Mucosa of descending colon (tissue), 3 donors: ENCODE measurements at regions not wholly inside any gene's neighbourhood (a gene's known extent, or its start where the extent isn't known, plus 50 kb on each side); places are given as distances from the start of the nearest gene placed in this dataset.
"Not testable (repeated sequence)": the region's sequence is repeated elsewhere in the genome, so short reads cannot be mapped to it uniquely, and the experiment has no call there.

Experiments
- ATAC-seq: fragments of 200-7000 bp; cut with Tn5 transposase; one replicate; pipeline ENCODE4 v1.9.1; 2020; ENCODE audit warnings: mild to moderate bottlenecking, moderate library complexity
- DNase-seq, 3 donors: peaks; one replicate each; pipeline ENCODE4 v3.0.0-alpha.2; 2020
- H3K36me3 ChIP-seq: fragments of 200-600 bp; one replicate; pipeline ENCODE4 v1.8.0; 2021; ENCODE audit warnings: low read depth, mild to moderate bottlenecking
- H3K4me1 ChIP-seq: fragments of 200-600 bp; one replicate; pipeline ENCODE4 v1.8.0; 2021; ENCODE audit warnings: low read depth, mild to moderate bottlenecking
- H3K4me3 ChIP-seq: fragments of 200-600 bp; one replicate; pipeline ENCODE4 v1.8.0; 2021; ENCODE audit warnings: mild to moderate bottlenecking
- H3K9me3 ChIP-seq: fragments of 200-600 bp; one replicate; pipeline ENCODE4 v1.8.0; 2021; ENCODE audit warnings: mild to moderate bottlenecking
- CTCF ChIP-seq: fragments of 200-600 bp; IDR thresholded peaks from one replicate; pipeline ENCODE4 v1.8.0; 2022; ENCODE audit warnings: antibody characterized with exemption, mild to moderate bottlenecking
- intact Hi-C, 2 donors: fragments of 100-400 bp; cut with DNase I in 1 of 2; cut with micrococcal nuclease in 1 of 2; formaldehyde crosslinking; loops; one replicate each; pipeline versions ENCODE4 v1.11.0 to v1.11.1; 2022; cut with DNase I, micrococcal nuclease
- donor health status: DM: no; HTN: no; CAD: no; lungs with moderate emphysema.
- donor health status: DM: no; HTN: no; CAD: no.
- donor health status: DM: no; HTN: yes; CAD: no.

GRCh38 chr3:177460047-177460446, 262.8 kb upstream of the TBL1XR1 start:
- no peak for DNase-seq
- Histone ChIP-seq H3K36me3 (no peaks in the 10 kb centered on the region), H3K9me3 (peaks cover 7% of the 10 kb centered on the region), H3K4me3 (no peak overlapping the region), H3K4me1 (no peaks in the 10 kb centered on the region)
- intact Hi-C loops, result no loop called here
- no peak for TF ChIP-seq CTCF
- no peak for ATAC-seq

- no peaks in the 10 kb centered on the region for H3K36me3 ChIP-seq
- peaks cover 7% of the 10 kb centered on the region for H3K9me3 ChIP-seq
- no peak overlapping the region for H3K4me3 ChIP-seq
- ATAC-seq, result no peak
- intact Hi-C loops, result no loop called here
- TF ChIP-seq CTCF, result no peak
- no peaks in the 10 kb centered on the region for H3K4me1 ChIP-seq
- DNase-seq, result no peak
Observed at GRCh38 chr3:177461765-177462164, 264.5 kb upstream of the TBL1XR1 start.

- ATAC-seq, DNase-seq, H3K4me1 ChIP-seq, H3K4me3 ChIP-seq, H3K36me3 ChIP-seq, H3K9me3 ChIP-seq, intact Hi-C loops: not testable (repeated sequence)
Observed at GRCh38 chr3:177463341-177463740, 266.1 kb upstream of the TBL1XR1 start.

- ATAC-seq, result no peak
- no peak for DNase-seq
- Histone ChIP-seq H3K36me3 (no peaks in the 10 kb centered on the region), H3K9me3 (no peaks in the 10 kb centered on the region), H3K4me1 (peaks cover 3% of the 10 kb centered on the region), H3K4me3 (no peak overlapping the region)
- no peak for TF ChIP-seq CTCF
- intact Hi-C loops, result no loop called here
Observed at GRCh38 chr3:177463863-177464262, 266.6 kb upstream of the TBL1XR1 start.

DNA sequence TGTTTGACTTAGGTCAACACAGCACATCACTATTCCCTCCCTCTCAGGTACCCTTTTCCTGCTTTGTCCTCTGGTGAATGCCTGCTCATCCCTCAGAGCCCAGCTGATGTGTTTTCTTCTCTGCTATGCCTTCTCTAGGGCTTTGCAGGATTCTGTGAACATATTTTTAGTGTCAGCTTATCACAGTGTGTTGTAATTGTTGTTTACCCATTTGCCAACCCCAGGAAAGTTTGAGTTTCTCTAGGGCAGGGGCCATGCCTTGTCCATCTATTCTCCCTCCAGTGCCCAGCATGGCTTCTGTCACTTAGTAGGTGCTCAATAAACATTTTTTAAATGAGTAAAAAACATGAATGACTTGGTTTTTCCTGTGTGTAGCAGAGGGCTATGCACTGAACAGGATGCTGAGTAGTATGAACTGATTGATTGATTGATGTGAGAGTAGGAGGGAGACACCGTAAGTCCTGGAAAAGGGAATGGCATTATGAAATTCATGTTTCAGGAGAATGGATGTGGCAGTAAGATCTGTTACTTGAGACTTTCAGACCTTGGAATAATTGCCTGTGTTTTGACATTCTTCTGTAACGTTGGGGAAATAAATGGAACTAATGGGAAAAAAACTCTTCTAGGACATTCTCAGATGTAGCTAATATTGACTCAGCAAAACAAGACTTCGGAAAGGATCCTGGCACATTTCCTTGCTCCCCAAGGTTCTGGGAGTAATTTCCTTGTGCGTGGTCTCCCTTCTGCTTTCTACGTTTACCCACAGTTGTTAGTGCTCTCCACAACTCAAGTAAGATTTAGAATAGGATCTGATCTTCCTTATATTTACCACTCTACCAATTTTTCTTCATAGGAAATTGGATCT, 267.3 kb upstream of the TBL1XR1 start:
- TF ChIP-seq CTCF, result no peak
- no peak for DNase-seq
- ATAC-seq, result no peak
- intact Hi-C loops, result no loop called here
- no peak overlapping the region for H3K4me3 ChIP-seq
- no peaks in the 10 kb centered on the region for H3K9me3 ChIP-seq
- H3K4me1 ChIP-seq, result peaks cover 3% of the 10 kb centered on the region
- no peaks in the 10 kb centered on the region for H3K36me3 ChIP-seq

GRCh38 chr3:177465257-177465642, 268.0 kb upstream of the TBL1XR1 start:
- DNase-seq, result no peak
- Histone ChIP-seq H3K4me3 (no peak overlapping the region), H3K4me1 (peaks cover 3% of the 10 kb centered on the region), H3K36me3 (no peaks in the 10 kb centered on the region), H3K9me3 (no peaks in the 10 kb centered on the region)
- ATAC-seq, result peak; percentile 24
- intact Hi-C loops, result no loop called here
- no peak for TF ChIP-seq CTCF
